HUES64 (cell line): ENCODE measurements at regions not wholly inside any gene's neighbourhood (a gene's known extent, or its start where the extent isn't known, plus 50 kb on each side); places are given as distances from the start of the nearest gene placed in this dataset.

Experiments
- H3K27ac ChIP-seq: 2 replicates; pipeline ENCODE4 v1.7.0; 2013; ENCODE audit warnings: low read depth, low read length, inconsistent platforms
- H3K27me3 ChIP-seq: 2 replicates; pipeline ENCODE4 v1.6.1; 2013; ENCODE audit warnings: mild to moderate bottlenecking, low read length; ENCODE audit not compliant: insufficient read depth
- H3K36me3 ChIP-seq: 2 replicates; pipeline ENCODE4 v1.6.1; 2013; ENCODE audit warnings: mild to moderate bottlenecking, low read length; ENCODE audit not compliant: insufficient read depth
- H3K4me1 ChIP-seq: 2 replicates; pipeline ENCODE4 v1.6.1; 2013; ENCODE audit warnings: mild to moderate bottlenecking, low read length, moderate library complexity; ENCODE audit not compliant: insufficient read depth
- H3K4me3 ChIP-seq: 2 replicates; pipeline ENCODE4 v1.5.1; 2013; ENCODE audit warnings: mild to moderate bottlenecking, low read length, moderate library complexity
- H3K9ac ChIP-seq: 2 replicates; pipeline ENCODE4 v1.6.1; 2013; ENCODE audit warnings: mild to moderate bottlenecking, low read depth, low read length
- H3K9me3 ChIP-seq: 2 replicates; pipeline ENCODE4 v1.6.1; 2013; ENCODE audit warnings: low read depth, low read length; ENCODE audit not compliant: insufficient read depth
- WGBS: fragments of 150-250, 120-280 bp; methylation state at CpG from one replicate; pipeline ENCODE4 v1.1.7; 2013; ENCODE audit warnings: missing lambda C conversion rate; 5-methylcytosine and 5-hydroxymethylcytosine counted together

DNA sequence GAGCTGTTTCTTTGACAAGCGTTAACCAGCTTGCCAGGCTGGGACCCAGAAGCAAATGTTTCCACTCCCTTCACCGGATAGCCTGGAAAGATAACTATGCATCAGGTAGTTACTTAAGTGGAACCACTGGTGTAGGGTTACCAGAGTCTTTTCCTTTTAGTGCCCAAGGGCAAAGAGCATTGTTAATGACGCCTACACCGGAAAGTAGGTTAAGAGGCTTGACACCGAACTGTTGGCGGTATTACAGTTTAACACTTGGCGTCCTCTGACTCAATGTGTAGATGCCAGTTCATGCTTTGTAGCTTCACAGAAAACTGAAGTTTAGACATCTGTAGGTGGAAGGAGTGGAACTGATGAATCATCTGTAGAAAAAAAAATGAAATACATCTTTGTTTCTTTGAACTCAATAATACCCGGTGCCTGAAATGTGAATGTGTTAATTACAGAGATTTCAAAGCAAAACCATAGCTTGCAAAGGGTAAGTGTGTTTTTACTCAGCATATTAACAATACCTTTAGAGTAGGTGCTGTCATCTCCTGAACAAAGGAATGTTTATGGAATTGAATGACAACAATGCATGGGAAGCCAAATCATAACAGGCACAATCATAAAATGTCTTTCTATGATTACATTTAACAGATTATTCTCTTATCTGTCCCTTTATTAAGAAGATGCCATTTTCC, 426.7 kb upstream of the SALL1 start:
- peaks cover 16% of the 10 kb centered on the region for H3K4me1 ChIP-seq
- no peak overlapping the region for H3K9ac ChIP-seq
- 57% methylated on average over 7 of the region's 8 CpGs for WGBS
- H3K4me3 ChIP-seq = no peak overlapping the region
- no peaks in the 10 kb centered on the region for H3K27me3 ChIP-seq
- H3K9me3 ChIP-seq = no peaks in the 10 kb centered on the region
- no peak overlapping the region for H3K27ac ChIP-seq
- H3K36me3 ChIP-seq = no peaks in the 10 kb centered on the region

DNA sequence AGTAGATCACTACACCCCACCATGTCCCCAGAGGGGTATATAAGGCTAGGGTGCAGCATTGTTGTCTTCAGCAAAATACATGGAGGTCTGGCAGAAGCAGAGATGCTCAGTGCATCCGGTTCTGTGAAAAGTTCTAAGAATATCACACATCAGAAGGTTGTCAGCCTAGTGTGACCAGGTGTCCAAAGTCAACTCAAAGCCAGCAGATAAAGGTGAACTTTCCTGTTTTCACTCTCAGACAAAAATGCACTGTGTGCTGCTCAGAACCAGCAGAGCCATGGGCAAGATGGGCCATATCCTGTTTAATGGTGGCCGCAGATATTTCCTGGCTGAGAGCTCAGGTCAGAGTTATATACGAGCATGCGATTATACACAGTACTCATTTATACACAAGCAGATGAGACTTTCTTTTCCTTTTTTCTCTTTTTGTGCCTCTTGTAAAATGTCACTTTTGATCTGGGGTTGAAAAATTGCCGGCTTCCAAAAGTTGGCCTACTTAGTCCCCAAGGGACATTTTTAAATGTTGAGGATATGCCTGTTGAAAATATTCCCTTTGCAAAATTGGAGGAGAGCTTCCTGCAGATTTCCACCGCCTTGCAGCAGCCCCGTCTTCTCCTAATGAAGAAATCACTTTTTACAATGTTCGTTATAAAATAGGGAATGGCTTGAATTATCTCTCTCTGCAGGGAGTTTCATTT, 425.6 kb upstream of the SALL1 start:
- H3K27me3 ChIP-seq = no peaks in the 10 kb centered on the region
- H3K4me3 ChIP-seq = no peak overlapping the region
- H3K36me3 ChIP-seq = no peaks in the 10 kb centered on the region
- H3K4me1 ChIP-seq = peaks cover 16% of the 10 kb centered on the region
- H3K9me3 ChIP-seq = no peaks in the 10 kb centered on the region
- H3K9ac ChIP-seq = no peak overlapping the region
- no peak overlapping the region for H3K27ac ChIP-seq
- WGBS = 90% methylated on average over 8 of the region's 8 CpGs

DNA sequence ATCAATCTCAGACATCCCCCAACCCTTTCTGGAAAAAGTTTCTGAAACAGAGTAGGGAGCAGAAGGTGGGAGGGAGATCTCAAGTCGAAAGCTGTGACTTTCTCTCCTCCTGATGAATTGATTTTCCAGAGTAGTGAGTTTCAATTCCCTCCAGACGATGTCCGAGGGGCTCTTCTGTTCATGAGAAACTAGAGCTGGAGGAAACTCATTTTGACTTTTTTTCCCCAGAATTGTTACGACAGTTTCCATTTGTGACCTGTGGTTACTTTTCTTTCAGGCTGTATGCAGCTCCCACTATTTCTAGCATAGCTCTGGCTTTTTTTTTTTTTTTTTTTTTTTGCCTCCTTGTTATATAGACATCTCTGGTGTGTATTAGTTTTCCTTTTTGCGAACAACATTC, 422.1 kb upstream of the SALL1 start:
- peaks cover 12% of the 10 kb centered on the region for H3K4me1 ChIP-seq
- H3K27ac ChIP-seq = no peak overlapping the region
- H3K27me3 ChIP-seq = no peaks in the 10 kb centered on the region
- no peak overlapping the region for H3K4me3 ChIP-seq
- no peaks in the 10 kb centered on the region for H3K36me3 ChIP-seq
- no peaks in the 10 kb centered on the region for H3K9me3 ChIP-seq
- H3K9ac ChIP-seq = no peak overlapping the region
- 91% methylated on average over 4 of the region's 5 CpGs for WGBS

DNA sequence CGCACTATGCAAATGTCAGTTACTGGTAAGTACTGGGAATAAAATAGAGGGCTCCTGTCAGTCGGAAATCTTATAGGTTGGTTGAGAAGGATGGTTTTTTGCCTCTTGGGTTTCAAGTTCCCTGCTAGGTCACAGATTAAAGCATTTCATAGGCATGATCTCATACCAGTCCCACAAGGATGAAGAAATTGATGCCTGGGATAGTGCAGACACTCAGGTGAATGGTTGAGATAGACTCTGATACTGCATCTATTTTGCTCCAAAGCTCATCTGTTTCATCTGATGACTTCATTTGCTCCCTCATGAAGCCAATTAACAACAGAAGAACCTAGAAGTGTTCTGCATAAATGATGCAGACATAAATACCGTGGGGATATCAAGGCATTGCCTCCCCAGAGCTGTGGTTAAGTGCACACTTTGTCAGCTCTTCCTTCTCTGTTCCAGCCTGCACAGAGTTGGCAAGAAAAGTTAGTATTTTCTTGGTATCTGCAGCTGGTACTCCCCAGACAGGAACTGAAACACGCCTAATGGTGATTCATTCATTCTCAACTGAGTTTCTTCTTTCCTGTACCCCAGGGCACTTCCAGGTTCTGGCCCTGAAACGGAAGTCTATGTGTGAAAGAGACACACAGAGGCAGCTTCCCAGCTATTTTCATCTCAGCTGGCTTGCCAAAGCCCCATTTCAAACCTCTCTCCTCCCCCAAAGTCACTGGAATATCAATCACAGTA, 418.3 kb upstream of the SALL1 start:
- Histone ChIP-seq H3K4me1 (no peaks in the 10 kb centered on the region), H3K4me3 (no peak overlapping the region), H3K27me3 (no peaks in the 10 kb centered on the region), H3K36me3 (no peaks in the 10 kb centered on the region), H3K27ac (no peak overlapping the region), H3K9ac (no peak overlapping the region), H3K9me3 (peaks cover 3% of the 10 kb centered on the region; the same call in 1 of the 2 replicates)
- WGBS = 86% methylated on average over 5 of the region's 5 CpGs

DNA sequence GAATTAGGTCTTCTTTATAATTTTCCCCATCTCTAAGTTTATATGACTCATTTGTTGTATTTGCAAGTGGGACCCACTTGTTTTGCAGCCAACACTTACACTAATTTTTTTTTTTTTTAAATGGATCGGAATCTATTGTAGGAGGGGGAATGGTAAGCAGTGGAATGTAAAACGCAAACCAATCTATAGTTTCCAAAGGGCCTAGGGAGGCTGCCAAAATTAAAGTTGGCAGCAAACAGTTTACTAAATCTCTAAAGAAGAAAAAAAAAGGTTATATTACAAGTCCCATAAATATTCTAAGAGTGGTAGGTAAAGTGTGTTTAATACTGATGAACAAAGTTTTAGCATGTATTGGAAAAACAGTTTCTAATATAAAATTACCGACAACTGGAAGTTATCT, 416.8 kb upstream of the SALL1 start:
- no peaks in the 10 kb centered on the region for H3K4me1 ChIP-seq
- 100% methylated on average over 2 of the region's 3 CpGs for WGBS

DNA sequence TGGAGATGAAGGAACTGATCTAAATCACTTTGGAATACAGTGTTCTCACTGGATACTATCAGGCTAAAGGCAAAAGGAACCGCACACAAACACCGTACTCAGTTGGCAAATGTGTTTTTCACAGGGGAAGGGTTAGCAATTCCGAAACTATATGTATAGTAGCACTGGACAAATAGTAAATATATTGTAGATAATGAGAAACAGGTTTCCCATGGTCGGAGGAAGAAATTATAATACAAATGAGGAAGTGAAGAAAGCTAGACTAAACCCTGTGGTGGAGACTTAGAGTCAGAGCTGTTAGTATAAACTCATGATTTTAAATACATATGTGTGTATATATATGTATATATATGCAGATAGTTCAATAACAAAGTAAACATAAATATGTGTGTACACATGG, 414.1 kb upstream of the SALL1 start:
- Histone ChIP-seq H3K36me3 (no peaks in the 10 kb centered on the region), H3K27me3 (no peaks in the 10 kb centered on the region), H3K9me3 (peaks cover 3% of the 10 kb centered on the region; the same call in 1 of the 2 replicates), H3K4me3 (no peak overlapping the region), H3K4me1 (no peaks in the 10 kb centered on the region), H3K9ac (no peak overlapping the region), H3K27ac (no peak overlapping the region)
- 94% methylated on average over 4 of the region's 4 CpGs for WGBS

More for the DNA sequence above, 416.8 kb upstream of the SALL1 start:
- H3K27ac ChIP-seq = no peak overlapping the region
- H3K4me3 ChIP-seq = no peak overlapping the region
- no peaks in the 10 kb centered on the region for H3K36me3 ChIP-seq
- no peaks in the 10 kb centered on the region for H3K27me3 ChIP-seq
- no peak overlapping the region for H3K9ac ChIP-seq
- H3K9me3 ChIP-seq = peaks cover 3% of the 10 kb centered on the region; the same call in 1 of the 2 replicates

DNA sequence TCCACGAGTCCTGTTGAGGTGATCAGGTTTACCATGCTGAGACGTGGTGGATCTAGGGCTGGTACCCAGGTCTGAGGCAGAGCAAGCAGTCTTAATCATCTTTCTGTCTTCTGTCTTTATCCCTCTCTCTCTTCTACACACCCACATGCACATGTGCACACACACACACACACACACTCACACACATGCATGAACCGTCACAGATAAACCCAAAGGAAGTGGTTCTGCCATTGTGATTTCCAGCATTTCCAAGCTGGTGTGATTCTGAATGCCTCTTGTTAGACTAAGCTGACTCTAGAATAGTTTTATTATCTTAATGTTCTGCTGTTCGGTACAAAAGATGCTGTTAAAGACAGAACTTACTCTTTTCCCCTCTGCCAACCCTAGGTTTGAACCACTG, 411.8 kb upstream of the SALL1 start:
- Histone ChIP-seq H3K27ac (no peak overlapping the region), H3K27me3 (no peaks in the 10 kb centered on the region), H3K9ac (no peak overlapping the region), H3K36me3 (no peaks in the 10 kb centered on the region), H3K9me3 (peaks cover 3% of the 10 kb centered on the region; the same call in 1 of the 2 replicates), H3K4me3 (no peak overlapping the region), H3K4me1 (no peaks in the 10 kb centered on the region)
- WGBS = 93% methylated on average over 4 of the region's 4 CpGs

DNA sequence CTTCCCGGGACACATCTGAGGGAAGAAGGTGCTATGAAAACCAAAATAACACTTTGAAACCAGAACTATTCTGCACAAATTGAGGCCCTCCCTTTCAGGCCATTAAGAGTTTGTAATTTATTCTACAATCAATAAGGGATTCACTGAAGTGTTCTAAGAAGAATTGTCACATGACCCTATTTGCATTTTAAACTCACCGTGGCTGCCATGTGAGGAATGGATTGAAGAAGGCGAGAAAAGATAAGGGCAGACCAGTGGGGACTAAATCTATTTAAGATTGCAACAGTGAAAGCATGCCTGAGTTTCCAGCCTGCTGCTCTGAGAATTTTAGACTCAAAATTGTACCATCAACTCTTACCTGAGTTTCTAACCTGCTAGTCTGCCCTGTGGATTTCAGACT, 408.8 kb upstream of the SALL1 start:
- Histone ChIP-seq H3K4me1 (no peaks in the 10 kb centered on the region), H3K36me3 (no peaks in the 10 kb centered on the region), H3K27ac (no peak overlapping the region), H3K4me3 (no peak overlapping the region), H3K9me3 (peaks cover 3% of the 10 kb centered on the region; the same call in 1 of the 2 replicates), H3K27me3 (no peaks in the 10 kb centered on the region), H3K9ac (no peak overlapping the region)
- 86% methylated on average over 3 of the region's 3 CpGs for WGBS

DNA sequence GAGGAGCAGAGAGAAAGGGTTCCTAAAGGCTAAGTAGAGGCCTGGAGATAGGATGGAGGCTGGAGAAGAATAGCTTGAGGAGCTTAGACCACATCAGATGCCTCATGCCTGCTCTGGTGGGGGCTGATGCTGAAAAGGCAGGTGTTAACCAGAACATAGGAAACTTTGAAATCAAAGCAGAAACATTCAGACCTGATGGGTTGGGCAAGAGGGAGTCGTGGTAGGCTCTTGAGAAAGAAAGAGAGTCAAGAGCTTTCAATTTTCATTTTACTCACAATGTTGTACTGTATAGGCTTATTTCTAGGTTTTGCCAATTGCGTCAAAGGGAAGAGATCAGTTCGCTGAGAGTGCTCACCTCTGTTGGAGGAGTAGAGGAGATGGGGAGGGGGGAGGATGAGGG, 406.6 kb upstream of the SALL1 start:
- Histone ChIP-seq H3K9me3 (no peaks in the 10 kb centered on the region), H3K27ac (no peak overlapping the region), H3K4me1 (no peaks in the 10 kb centered on the region), H3K27me3 (no peaks in the 10 kb centered on the region), H3K36me3 (no peaks in the 10 kb centered on the region), H3K9ac (no peak overlapping the region), H3K4me3 (no peak overlapping the region)
- 95% methylated on average over 3 of the region's 3 CpGs for WGBS

DNA sequence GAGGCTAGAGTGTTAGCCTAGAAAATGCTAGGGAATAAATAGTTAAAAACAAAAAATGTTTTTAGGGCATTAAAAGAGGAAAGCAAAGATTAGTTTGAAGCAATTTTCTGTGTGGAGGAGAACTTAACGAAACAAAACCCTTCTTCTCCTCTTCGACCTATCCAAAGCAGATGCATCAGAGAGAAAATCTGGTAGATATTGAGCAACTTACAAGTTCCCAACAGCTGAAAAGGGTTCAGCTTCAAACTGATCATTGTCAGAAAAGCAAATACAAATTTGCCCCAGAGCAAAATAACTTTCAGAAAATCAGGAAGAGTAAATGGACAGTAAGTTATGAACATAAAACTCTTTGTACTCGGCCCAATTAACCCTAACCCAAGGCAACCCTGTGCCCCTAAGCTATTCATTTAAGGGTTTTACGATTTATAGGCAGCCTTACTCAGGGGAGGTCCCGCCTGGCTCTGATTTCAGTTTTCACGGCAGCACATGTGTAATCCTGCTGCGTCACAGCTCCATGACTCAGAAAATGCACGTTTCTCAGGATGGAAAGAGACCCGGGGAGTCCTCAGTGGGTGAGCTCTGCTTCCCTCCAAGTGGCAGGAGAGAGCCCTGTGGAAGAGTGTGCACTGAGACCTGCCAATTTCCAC, 405.7 kb upstream of the SALL1 start:
- Histone ChIP-seq H3K27me3 (no peaks in the 10 kb centered on the region), H3K4me1 (no peaks in the 10 kb centered on the region), H3K9ac (no peak overlapping the region), H3K9me3 (no peaks in the 10 kb centered on the region), H3K27ac (no peak overlapping the region), H3K36me3 (no peaks in the 10 kb centered on the region), H3K4me3 (no peak overlapping the region)
- 93% methylated on average over 9 of the region's 9 CpGs for WGBS

DNA sequence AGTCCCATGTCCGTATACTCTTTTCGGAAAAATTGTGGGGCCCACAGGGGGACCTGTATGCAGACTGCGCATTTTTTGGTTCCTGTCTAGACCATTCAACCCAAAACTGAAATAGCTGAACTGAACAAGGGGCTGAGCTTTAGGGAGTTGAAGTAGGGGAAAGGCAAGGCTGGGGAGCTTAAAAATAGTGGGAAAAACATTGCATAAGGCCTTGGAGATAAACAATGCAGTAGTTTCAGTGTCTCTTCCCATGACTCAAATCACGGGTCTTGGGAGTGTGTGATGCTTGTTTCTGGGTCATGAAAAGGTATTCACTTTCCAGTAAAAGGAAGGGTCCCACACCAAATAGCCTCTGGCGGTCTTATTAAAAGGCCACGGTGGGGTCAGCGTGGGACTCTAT, 402.8 kb upstream of the SALL1 start:
- H3K9me3 ChIP-seq = no peaks in the 10 kb centered on the region
- WGBS = 98% methylated on average over 7 of the region's 7 CpGs
- no peak overlapping the region for H3K27ac ChIP-seq

More for the DNA sequence above, 402.8 kb upstream of the SALL1 start:
- Histone ChIP-seq H3K27me3 (no peaks in the 10 kb centered on the region), H3K9ac (no peak overlapping the region), H3K36me3 (no peaks in the 10 kb centered on the region), H3K4me1 (no peaks in the 10 kb centered on the region), H3K4me3 (no peak overlapping the region)
